ENCODE measurements at regions not wholly inside any gene's neighbourhood (a gene's known extent, or its start where the extent isn't known, plus 50 kb on each side); places are given as distances from the start of the nearest gene placed in this dataset.
"Not testable (repeated sequence)": the region's sequence is repeated elsewhere in the genome, so short reads cannot be mapped to it uniquely, and the experiment has no call there.

DNA sequence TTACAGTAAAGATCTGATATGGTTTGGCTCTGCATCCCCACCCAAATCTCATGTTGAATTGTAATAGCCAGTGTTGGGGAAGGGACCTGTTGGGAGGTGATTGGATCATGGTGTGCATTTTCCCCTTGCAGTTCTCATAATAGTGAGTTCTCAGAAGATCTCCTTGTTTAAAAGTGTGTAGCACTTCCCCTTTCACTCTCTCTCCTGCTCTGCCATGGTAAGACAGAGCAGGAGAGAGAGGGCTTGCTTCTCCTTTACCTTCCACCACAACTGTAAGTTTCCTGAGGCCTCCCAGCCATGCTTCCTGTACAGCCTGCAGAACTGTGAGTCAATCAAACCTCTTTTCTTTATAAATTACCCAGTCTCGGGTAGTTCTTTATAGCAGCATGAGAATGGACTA lies 1530.9 kb upstream of the C9orf72 start:
- TF ChIP-seq, protein P1, sequence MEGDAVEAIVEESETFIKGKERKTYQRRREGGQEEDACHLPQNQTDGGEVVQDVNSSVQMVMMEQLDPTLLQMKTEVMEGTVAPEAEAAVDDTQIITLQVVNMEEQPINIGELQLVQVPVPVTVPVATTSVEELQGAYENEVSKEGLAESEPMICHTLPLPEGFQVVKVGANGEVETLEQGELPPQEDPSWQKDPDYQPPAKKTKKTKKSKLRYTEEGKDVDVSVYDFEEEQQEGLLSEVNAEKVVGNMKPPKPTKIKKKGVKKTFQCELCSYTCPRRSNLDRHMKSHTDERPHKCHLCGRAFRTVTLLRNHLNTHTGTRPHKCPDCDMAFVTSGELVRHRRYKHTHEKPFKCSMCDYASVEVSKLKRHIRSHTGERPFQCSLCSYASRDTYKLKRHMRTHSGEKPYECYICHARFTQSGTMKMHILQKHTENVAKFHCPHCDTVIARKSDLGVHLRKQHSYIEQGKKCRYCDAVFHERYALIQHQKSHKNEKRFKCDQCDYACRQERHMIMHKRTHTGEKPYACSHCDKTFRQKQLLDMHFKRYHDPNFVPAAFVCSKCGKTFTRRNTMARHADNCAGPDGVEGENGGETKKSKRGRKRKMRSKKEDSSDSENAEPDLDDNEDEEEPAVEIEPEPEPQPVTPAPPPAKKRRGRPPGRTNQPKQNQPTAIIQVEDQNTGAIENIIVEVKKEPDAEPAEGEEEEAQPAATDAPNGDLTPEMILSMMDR (conservative IDR thresholded peaks at IDR 0.05) = not testable (repeated sequence)
- not testable (repeated sequence) for TF ChIP-seq EZH2 (IDR thresholded peaks at IDR 0.05; ENCODE audit: low read depth)

Data from PC-9 (cell line).